ENCODE measurements at regions not wholly inside any gene's neighbourhood (a gene's known extent, or its start where the extent isn't known, plus 50 kb on each side); places are given as distances from the start of the nearest gene placed in this dataset.

- no peak for TF ChIP-seq CTCF (IDR thresholded peaks at IDR 0.05 in 8 of 11, conservative IDR thresholded peaks at IDR 0.05 in 3 of 11)
- TF ChIP-seq POLR2AphosphoS5 (IDR thresholded peaks at IDR 0.05): no peak
- TF ChIP-seq POLR2A (IDR thresholded peaks at IDR 0.05): no peak
Measured at GRCh38 chr12:118742431-118742830, 238.9 kb upstream of the SRRM4 start.

All from spleen (tissue), 7 donors.